GM19468 (cell line): ENCODE measurements at regions not wholly inside any gene's neighbourhood (a gene's known extent, or its start where the extent isn't known, plus 50 kb on each side); places are given as distances from the start of the nearest gene placed in this dataset.

Experiments used
- ATAC-seq: cut with Tn5 transposase; IDR thresholded peaks from one replicate; pipeline ENCODE4 v1.9.1; 2021; ENCODE audit warnings: mild to moderate bottlenecking, moderate library complexity, moderate number of reproducible peaks; ENCODE audit not compliant: unreplicated experiment; ENCODE audit errors: extremely low read depth

DNA sequence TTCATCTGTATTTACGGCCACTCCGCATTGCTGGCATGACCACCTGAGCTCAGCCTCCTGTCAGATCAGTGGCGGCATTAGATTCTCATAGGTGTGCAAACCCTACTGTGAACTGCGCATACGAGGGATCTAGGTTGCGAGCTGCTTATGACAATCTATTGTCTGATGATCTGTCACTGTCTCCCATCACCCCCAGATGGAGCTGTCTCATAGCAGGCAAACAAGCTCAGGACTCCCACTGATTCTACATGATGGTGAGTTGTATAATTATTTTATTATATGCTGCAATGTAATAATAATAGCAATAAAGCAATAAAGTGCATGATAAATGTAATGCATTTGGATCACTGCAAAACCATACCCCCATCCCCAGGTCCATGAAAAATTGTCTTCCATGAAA, 1172.9 kb upstream of the AUTS2 start:
- ATAC-seq, result no peak

GRCh38 chr7:68429411-68430117, 1168.7 kb upstream of the AUTS2 start:
- ATAC-seq, result no peak

DNA sequence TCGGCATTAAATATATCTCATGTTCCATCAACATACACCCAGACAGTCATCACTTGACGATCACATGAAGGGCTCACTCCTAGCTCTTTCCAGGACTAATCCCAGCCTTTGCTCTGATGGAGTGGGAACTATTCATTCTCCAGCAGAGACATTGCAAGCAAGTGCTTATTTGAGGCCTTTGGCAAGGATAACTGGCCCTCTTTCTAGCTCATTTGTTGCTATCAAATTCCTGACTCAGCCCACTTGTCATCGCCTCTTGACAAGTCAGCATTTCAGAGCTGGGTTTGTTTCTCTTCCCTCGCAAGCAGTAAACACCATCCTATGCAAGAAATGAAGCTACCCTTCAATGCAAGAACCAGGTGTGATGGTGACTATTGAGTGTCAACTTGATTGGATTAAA, 1165.7 kb upstream of the AUTS2 start:
- ATAC-seq, result no peak

- ATAC-seq, result no peak
Observed at GRCh38 chr7:68433462-68434070, 1164.7 kb upstream of the AUTS2 start.

GRCh38 chr7:68434857-68435256, 1163.4 kb upstream of the AUTS2 start:
- ATAC-seq, result no peak

DNA sequence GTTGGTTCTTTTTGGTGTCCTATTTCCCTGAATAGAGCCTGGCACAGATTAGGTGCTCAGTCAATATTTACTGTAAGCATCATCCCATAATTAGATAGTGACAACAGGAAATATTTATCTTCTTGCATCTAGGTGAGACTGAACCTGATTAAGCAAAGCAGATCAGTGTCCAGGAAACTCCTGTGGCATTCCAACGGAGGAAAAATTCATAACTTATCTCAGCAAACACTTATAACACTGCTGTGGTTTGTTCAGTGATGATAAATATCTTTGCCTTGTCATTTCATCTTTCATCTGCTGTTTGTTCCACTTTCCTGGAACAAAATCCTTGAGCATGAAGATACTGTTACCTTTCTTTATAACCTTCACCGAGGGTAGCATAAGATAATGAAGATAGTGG, 1160.3 kb upstream of the AUTS2 start:
- ATAC-seq, result no peak

GRCh38 chr7:68438811-68439210, 1159.5 kb upstream of the AUTS2 start:
- no peak for ATAC-seq

- ATAC-seq, result no peak
Observed at GRCh38 chr7:68439897-68440296, 1158.4 kb upstream of the AUTS2 start.

DNA sequence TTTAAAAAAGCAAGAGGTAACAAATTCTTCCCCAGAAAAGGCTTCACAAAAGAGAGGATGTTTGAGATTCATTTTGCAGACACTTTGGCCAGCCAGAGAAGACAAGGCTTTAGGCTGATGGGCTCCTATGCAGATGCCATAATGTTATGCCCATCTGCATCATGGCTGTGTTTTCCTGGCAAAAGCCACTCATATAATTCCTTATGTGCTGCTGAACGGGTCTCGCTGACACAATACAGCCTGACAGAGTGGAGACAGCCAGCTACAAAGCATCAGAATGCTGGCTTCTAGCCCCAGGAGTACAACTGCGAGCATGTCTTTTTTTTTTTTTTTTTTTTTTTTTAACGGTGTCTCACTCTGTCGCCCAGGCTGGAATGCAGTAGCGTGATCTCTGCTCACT, 1157.4 kb upstream of the AUTS2 start:
- no peak for ATAC-seq

DNA sequence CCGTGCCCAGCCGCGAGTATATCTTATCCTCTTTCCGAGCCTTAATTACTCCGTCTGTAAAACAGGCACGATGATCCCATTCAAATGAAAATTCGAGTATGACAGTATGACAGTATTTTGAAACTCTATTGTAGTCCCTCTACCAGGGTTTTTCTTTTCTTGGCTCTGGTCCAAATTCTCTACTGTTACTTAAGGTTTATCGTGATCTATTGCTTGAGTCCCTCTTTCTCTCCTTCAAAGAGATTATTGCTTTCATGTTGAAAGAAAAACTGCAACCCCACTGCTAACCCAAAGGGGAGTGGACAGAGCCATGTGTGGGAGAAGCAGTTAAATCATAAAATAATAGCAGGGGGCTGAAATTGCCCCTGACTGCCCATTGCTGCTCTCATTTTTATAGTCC, 1156.6 kb upstream of the AUTS2 start:
- ATAC-seq, result no peak

DNA sequence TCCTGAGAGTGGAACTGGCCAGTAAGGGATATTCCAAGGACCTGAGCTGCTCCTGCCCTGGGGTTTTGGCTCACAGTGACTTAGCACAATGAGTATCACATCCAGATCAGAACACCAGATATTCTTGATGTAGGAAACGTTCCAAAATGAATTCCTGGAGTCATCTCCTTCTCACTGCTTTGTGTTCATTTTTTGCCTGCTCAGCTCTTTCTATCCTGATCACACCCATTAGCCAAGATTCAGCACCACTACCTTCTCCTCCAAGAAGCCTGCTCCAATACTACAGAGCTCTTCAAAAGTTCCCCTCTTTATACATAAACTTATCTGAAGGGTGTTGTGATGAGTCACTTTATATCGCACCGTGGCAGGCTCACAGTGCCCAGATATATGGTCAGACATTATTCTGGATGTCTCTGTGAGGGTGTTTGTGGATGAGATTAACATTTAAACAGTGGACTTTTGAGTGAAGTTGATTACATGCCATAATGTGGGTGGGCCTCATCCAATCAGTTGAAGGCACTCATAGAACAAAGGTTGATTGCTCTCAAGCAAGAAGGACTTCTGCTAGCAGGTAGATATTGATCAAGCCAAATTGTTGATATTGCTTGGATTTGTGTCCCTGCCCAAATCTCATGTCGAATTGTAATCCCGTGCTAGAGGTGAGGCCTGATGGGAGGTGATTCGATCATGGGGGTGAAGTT, 1155.2 kb upstream of the AUTS2 start:
- ATAC-seq, result no peak

DNA sequence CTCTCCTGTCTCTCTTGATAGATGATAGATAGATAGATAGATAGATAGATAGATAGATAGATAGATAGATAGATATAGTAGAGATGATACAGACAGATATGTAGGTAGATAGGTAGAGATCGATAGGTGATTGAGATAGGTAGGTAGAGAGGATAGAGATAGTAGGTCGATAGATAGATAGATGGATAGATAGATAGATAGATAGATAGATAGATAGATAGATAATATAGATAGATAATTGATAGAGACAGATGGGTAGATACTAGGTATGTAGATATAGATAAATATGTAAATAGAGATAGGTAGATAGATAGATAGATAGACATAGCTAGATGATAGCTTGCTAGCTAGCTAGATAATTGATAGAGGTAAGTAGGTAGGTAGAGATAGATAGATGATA, 1154.2 kb upstream of the AUTS2 start:
- ATAC-seq, result no peak

- no peak for ATAC-seq
Observed at GRCh38 chr7:68444956-68445355, 1153.3 kb upstream of the AUTS2 start.

DNA sequence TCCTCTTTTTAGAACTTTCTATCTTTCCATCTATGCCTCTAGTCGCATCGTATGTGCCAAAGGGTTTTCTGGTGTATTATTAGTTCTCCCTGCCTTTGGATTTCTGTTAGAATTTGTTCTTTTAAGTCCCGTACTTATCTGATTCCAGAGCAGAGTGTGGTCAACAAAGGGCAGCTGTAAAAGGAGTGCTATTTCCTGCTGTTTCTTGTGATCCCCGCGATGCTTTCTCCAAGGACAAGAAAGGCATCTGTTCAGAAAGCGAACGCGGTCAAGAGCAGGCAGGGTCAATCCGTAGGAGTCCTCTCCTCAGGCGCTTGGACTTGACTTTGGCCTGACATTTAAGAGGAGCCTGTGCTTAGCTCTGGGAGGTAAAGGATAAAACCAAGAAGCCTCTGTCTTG, 1152.1 kb upstream of the AUTS2 start:
- no peak for ATAC-seq

- no peak for ATAC-seq
Observed at GRCh38 chr7:68449099-68449498, 1149.2 kb upstream of the AUTS2 start.

DNA sequence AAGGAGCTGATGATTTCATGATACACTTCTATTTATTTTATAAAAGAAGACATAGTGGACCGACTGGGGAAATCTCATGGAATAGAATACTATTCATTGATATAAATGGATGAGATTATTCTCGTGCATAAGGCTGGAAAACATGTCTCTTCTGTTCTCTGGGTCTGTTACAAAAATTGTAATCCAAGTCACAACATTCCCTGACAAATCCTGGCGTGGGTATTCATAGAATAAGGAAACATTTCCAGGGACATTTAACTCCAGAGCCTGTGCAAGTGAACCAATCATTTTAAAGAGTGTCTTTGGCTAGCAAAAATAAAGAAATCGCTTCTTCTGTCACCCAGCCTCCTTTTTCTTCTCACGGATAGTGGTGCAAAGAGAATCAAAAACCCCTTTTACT, 1148.5 kb upstream of the AUTS2 start:
- no peak for ATAC-seq

GRCh38 chr7:68454931-68455330, 1143.3 kb upstream of the AUTS2 start:
- ATAC-seq, result no peak

DNA sequence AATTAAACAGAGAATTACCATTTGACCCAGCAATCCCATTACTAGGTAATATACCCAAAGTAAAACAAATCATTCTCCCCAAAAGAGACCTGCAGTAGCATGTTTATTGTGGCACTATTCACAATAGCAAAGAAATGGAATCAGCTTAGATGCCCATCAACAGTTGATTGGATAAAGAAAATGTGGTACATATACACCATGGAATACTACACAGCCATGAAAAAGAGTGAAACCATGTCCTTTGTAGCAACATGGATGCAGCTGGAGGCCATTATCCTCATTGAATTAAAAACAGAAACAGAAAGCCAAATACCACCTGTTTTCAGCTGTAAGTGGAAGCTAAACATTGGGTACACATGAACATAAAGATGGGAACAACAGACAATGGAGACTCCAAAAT, 1141.8 kb upstream of the AUTS2 start:
- no peak for ATAC-seq

DNA sequence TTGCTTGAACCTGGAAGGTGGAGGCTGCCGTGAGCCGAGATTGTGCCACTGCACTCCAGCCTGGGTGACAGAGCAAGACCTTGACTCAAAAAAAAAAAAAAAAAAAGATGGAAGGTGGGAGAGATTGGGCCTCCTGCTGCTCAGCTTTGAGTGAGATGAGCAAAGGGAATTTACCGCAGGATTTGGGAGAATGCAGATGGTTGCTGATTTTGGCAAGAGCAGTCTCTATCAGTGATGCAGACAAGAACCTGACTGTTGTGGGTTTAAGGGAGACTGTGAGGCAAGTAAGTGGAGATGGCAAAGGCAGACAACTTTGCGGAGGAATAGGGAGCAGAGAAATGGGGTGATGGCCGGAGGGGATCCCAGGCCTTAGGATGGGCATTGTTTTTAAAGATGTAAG, 1140.8 kb upstream of the AUTS2 start:
- no peak for ATAC-seq

DNA sequence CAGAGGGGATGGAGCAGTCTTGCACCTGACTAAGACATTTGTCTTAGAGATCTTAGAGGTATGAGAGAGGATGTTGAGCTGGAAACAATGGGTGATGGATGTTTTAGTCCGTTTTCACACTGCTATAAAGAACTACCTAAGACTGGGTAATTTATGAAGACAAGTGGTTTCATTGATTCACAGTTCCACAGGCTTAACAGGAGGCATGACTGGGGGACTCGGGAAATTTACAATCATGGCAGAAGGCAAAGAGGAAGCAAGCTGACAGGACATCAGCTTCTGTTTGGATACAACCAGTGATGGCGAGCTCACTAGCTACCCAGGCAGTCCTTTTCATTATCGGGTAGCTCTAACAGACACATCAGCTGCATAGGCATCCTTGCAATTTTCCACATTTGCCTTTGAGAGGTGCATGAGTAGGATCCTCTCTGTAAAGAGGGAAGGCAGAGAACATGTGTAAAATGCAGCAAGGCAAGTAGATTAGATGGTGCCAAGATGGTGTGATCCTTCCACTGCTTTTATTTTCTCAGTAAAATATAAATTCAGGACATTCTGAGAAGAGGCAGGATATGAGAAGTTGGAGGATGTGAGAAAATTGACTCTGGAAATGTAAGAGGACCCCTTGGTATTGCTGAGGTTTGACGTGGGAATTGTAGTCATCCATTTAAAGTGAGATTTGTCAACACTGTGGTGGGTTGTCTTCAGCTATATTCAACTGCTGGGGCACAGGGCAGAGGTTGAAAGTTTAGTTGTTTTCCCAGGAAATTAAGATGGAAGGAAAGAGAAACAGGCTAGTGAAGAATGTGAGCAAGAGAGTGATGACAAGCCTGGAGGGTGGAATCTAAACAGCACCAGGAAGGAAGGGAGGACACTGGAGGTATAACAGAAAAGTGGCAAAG, 1140.0 kb upstream of the AUTS2 start:
- ATAC-seq, result no peak

DNA sequence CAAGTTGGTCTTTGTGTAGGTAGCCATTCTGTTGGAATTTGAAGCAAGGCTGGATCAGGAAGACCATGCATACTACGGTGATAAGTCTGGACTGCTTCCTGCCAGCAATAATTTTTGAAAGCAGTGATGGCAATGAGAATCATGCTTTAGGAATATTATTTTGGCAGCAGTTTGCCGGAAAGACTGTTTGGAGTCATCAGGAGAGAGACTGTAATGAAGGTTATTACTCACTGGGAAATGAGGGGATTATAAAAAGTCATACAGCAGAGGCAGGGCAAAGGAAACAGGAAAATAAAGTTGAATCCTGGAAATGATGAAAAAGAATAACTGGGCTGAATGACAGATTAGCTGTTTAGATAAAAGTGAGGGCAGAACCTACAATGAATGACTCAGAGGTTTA, 1136.8 kb upstream of the AUTS2 start:
- ATAC-seq, result no peak
